Thoracic aorta (tissue), 2 donors: ENCODE measurements at regions not wholly inside any gene's neighbourhood (a gene's known extent, or its start where the extent isn't known, plus 50 kb on each side); places are given as distances from the start of the nearest gene placed in this dataset.

Experiments
- ATAC-seq: fragments of 150-250 bp; one replicate; pipeline ENCODE4 v1.8.0; 2017; ENCODE audit warnings: low read depth; ENCODE audit not compliant: insufficient number of reproducible peaks, low FRiP score
- DNase-seq: peaks from one replicate; pipeline ENCODE4 v3.0.0-alpha.2; 2020; ENCODE audit warnings: low spot score
- H3K27ac ChIP-seq, 2 donors: fragments of 200-600 bp; sonication (generic); 1 replicate in 1 of 2; 2 replicates in 1 of 2; pipeline ENCODE4 v1.5.1; 2016; ENCODE audit warnings: mild to moderate bottlenecking in 2 of 2, moderate library complexity in 2 of 2
- H3K27me3 ChIP-seq: fragments of 200-600 bp; sonication (generic); replicated peaks from 2 replicates; pipeline ENCODE4 v1.6.0; 2016; ENCODE audit warnings: mild to moderate bottlenecking; ENCODE audit not compliant: insufficient read depth
- H3K36me3 ChIP-seq: fragments of 200-600 bp; sonication (generic); one replicate; pipeline ENCODE4 v1.5.1; 2016
- H3K4me1 ChIP-seq, 2 donors: fragments of 200-600 bp; sonication (generic); 1 replicate in 1 of 2; 2 replicates in 1 of 2; pipeline versions ENCODE4 v1.5.1 to v1.6.0; 2016; ENCODE audit warnings: low read depth in 2 of 2, mild to moderate bottlenecking in 1 of 2; ENCODE audit not compliant: control insufficient read depth in 1 of 2
- H3K4me3 ChIP-seq: fragments of 200-600 bp; sonication (generic); 2 replicates; pipeline ENCODE4 v1.5.1; 2016; ENCODE audit warnings: mild to moderate bottlenecking
- H3K9me3 ChIP-seq: fragments of 200-600 bp; sonication (generic); 2 replicates; pipeline ENCODE4 v1.5.1; 2016
- TF ChIP-seq, protein P1 (sequence below): fragments of 200-600 bp; sonication (generic); IDR thresholded peaks from one replicate; pipeline ENCODE4 v1.5.1; 2019; ENCODE audit warnings: antibody characterized with exemption

DNA sequence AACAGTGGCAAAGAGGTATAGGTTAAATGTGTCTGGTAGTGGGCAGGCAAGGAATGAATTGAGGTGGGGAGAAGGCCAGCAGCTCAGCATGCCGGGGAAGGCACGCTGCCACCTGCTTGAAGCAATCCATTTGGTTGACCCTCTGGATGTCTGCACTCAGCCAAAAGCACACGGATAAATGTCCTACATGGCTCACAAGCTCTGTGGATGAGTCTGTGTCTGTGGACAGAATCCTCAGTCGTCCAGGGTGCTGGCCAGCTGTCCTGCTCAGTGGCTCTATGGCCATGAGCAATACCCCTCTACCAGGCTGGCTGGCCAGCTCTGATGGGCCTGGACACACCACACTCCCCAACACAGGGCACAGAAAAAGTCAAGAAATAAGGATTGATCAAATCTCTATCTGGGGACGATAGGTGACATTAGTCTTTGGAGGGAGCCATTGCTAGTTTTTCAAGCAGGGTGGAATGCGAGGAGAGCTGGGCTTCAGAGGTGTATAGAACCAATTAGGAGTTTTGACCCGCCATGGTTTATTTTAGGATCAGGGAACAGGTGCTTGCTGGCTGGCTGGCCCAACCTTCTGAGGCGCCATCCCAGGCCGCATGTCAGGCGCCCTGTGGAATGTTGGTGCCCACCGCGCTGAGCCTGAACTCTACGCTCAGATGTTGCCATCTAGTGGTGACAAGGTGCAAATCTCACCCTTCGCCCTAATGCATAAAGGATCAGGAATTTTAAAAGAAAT, 493.4 kb downstream of the TNS3 start:
- H3K4me1 ChIP-seq: peaks cover 3 to 8% of the 10 kb centered on the region in 2 donors
- no peaks in the 10 kb centered on the region for H3K9me3 ChIP-seq
- ATAC-seq (peak; percentile 72), DNase-seq (no peak)
- H3K4me3 ChIP-seq: no peak overlapping the region
- H3K27me3 ChIP-seq: no peaks in the 10 kb centered on the region
- H3K36me3 ChIP-seq: no peaks in the 10 kb centered on the region
- TF ChIP-seq, protein P1, sequence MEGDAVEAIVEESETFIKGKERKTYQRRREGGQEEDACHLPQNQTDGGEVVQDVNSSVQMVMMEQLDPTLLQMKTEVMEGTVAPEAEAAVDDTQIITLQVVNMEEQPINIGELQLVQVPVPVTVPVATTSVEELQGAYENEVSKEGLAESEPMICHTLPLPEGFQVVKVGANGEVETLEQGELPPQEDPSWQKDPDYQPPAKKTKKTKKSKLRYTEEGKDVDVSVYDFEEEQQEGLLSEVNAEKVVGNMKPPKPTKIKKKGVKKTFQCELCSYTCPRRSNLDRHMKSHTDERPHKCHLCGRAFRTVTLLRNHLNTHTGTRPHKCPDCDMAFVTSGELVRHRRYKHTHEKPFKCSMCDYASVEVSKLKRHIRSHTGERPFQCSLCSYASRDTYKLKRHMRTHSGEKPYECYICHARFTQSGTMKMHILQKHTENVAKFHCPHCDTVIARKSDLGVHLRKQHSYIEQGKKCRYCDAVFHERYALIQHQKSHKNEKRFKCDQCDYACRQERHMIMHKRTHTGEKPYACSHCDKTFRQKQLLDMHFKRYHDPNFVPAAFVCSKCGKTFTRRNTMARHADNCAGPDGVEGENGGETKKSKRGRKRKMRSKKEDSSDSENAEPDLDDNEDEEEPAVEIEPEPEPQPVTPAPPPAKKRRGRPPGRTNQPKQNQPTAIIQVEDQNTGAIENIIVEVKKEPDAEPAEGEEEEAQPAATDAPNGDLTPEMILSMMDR: peak; percentile 88
- H3K27ac ChIP-seq: no peak overlapping the region

DNA sequence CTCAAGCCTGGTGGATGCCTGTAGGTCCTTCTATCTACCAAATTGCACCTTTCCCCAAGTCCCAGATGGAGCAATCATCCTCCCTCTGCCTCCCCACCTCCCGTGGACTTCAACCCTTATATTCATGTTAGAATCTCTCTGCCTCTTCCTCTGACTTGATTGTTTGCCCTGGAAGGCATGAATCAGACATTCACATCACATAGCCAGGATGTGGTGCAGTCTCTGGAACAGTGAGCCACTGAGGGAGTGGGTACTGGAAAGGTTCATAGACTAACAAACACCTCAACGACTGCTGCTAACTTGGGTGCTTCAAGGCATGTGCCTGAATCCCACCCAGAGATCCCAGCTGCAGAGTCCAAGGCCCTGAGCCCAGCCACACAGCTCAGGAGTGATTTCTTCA, 494.0 kb downstream of the TNS3 start:
- DNase-seq: no peak
- TF ChIP-seq, protein P1: no peak
- Histone ChIP-seq H3K9me3 (no peaks in the 10 kb centered on the region), H3K27me3 (no peaks in the 10 kb centered on the region), H3K4me1 (peaks cover 3 to 8% of the 10 kb centered on the region in 2 donors), H3K4me3 (no peak overlapping the region), H3K36me3 (no peaks in the 10 kb centered on the region), H3K27ac (no peak overlapping the region)
- ATAC-seq: no peak

DNA sequence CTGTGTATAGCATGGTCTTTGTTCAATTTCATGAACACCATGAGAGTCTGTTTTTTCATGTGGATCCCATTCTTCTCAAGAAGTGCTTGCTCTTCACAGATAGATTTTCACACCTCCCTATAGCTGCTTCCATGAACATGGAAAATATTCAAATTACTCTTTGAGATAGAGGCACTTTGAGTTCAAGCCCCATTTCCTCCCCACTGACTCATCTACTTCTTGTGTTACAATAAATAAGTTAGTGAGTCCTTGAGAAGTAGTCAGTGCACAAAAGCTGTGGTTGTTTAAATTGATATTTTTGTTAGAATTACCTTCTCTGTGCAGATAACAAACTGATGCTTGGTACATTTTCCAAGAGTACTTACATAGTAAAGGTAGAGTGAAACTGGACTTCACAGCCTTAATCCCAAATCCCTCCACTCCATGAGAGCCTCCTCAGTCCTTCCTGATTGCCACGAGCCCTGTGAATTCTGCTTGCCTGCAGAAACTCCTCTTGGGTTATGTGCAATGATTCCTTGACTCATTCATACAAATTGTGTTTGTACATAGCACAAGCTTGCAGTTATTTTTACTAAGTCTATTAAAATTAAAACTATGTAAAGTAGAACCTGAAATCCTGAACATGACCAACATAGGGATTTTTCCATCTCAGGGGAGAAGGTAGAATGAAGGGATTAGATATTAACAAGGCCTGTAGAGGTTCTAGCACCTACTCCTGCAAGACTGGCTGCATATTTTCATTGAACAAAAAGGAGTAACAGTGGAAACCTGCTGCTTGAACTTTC, 496.2 kb downstream of the TNS3 start:
- no peaks in the 10 kb centered on the region for H3K9me3 ChIP-seq
- ATAC-seq: no peak
- no peak for DNase-seq
- TF ChIP-seq, protein P1: no peak
- H3K27me3 ChIP-seq: no peaks in the 10 kb centered on the region
- H3K36me3 ChIP-seq: no peaks in the 10 kb centered on the region
- H3K27ac ChIP-seq: no peak overlapping the region
- H3K4me1 ChIP-seq: peaks cover 3 to 8% of the 10 kb centered on the region in 2 donors
- H3K4me3 ChIP-seq: no peak overlapping the region

GRCh38 chr7:47083476-47084250, 498.2 kb downstream of the TNS3 start:
- Histone ChIP-seq H3K27ac (no peak overlapping the region), H3K36me3 (no peaks in the 10 kb centered on the region), H3K27me3 (no peaks in the 10 kb centered on the region), H3K9me3 (no peaks in the 10 kb centered on the region), H3K4me3 (no peak overlapping the region), H3K4me1 (peaks cover 2 to 6% of the 10 kb centered on the region in 2 donors)
- no peak for ATAC-seq
- DNase-seq: no peak
- TF ChIP-seq, protein P1: no peak

DNA sequence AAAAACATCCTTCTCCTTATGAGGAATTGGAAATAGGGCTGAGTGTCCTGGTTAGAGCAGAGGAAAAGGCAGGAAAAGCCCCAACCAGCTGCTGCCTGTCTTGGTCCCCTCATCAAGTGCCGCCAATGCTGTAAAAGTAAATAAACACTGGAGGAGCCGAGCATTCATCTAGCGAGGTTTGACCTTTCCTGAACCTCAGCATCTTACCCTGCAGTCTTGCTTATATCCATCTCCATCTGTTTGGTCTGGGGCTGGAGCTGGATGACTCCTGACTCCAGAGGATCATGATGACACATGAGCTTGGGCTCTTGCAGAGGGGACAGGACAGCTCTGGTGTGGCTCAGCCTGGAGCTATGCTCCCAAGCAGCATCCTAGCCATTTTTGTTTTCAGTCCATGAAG, 501.1 kb downstream of the TNS3 start:
- DNase-seq (no peak), ATAC-seq (no peak)
- Histone ChIP-seq H3K4me3 (no peak overlapping the region), H3K27me3 (no peaks in the 10 kb centered on the region), H3K9me3 (no peaks in the 10 kb centered on the region), H3K27ac (no peak overlapping the region), H3K36me3 (no peaks in the 10 kb centered on the region), H3K4me1 (no peaks in the 10 kb centered on the region)
- TF ChIP-seq, protein P1: no peak
